RWPE2 (cell line): ENCODE measurements at regions not wholly inside any gene's neighbourhood (a gene's known extent, or its start where the extent isn't known, plus 50 kb on each side); places are given as distances from the start of the nearest gene placed in this dataset.
"Not testable (repeated sequence)": the region's sequence is repeated elsewhere in the genome, so short reads cannot be mapped to it uniquely, and the experiment has no call there.

Experiments
- ATAC-seq: fragments of 200-7000 bp; cut with Tn5 transposase; 3 replicates; pipeline ENCODE4 v1.9.1; 2021; ENCODE audit warnings: low read depth
- DNase-seq: peaks from one replicate; pipeline ENCODE4 v3.0.0-alpha.2; 2020; ENCODE audit warnings: low spot score
- H3K27ac ChIP-seq: fragments of 450-650 bp; 2 replicates; pipeline ENCODE4 v1.5.1; 2017; ENCODE audit warnings: mild to moderate bottlenecking; ENCODE audit not compliant: poor library complexity, severe bottlenecking
- H3K27me3 ChIP-seq: fragments of 250-450 bp; sonication (Bioruptor Pico); 2 replicates; pipeline ENCODE4 v1.5.1; 2021; ENCODE audit warnings: mild to moderate bottlenecking, moderate library complexity; ENCODE audit not compliant: insufficient read depth, poor library complexity, severe bottlenecking
- H3K36me3 ChIP-seq: fragments of 250-450 bp; sonication (Bioruptor Pico); 2 replicates; pipeline ENCODE4 v1.5.1; 2020; ENCODE audit warnings: low read depth, mild to moderate bottlenecking, moderate library complexity
- H3K4me1 ChIP-seq: fragments of 250-450 bp; sonication (Bioruptor Pico); 2 replicates; pipeline ENCODE4 v1.5.1; 2021; ENCODE audit warnings: mild to moderate bottlenecking, moderate library complexity; ENCODE audit not compliant: insufficient read depth, poor library complexity, severe bottlenecking
- H3K4me3 ChIP-seq: fragments of 250-450 bp; sonication (Bioruptor Pico); 2 replicates; pipeline ENCODE4 v1.5.1; 2021; ENCODE audit warnings: mild to moderate bottlenecking, moderate library complexity; ENCODE audit not compliant: severe bottlenecking
- H3K9me3 ChIP-seq: fragments of 250-450 bp; sonication (Bioruptor Pico); 2 replicates; pipeline ENCODE4 v1.5.1; 2021; ENCODE audit warnings: mild to moderate bottlenecking, moderate library complexity; ENCODE audit not compliant: severe bottlenecking
- CTCF ChIP-seq: fragments of 450-650 bp; IDR thresholded peaks from one replicate; pipeline ENCODE4 v1.5.1; 2017; ENCODE audit warnings: mild to moderate bottlenecking, moderate library complexity; ENCODE audit not compliant: poor library complexity, severe bottlenecking

GRCh38 chr21:20207335-20207734, 790.9 kb upstream of the NCAM2 start:
- H3K4me3 ChIP-seq, result no peak overlapping the region
- no peak for TF ChIP-seq CTCF
- H3K4me1 ChIP-seq, result no peaks in the 10 kb centered on the region
- DNase-seq (no peak), ATAC-seq (no peak)
- H3K27me3 ChIP-seq, result no peaks in the 10 kb centered on the region
- H3K36me3 ChIP-seq, result no peaks in the 10 kb centered on the region
- no peaks in the 10 kb centered on the region for H3K9me3 ChIP-seq
- no peak overlapping the region for H3K27ac ChIP-seq

- no peak for ATAC-seq
- Histone ChIP-seq H3K4me1 (no peaks in the 10 kb centered on the region), H3K27ac (no peak overlapping the region), H3K9me3 (no peaks in the 10 kb centered on the region), H3K36me3 (no peaks in the 10 kb centered on the region), H3K27me3 (no peaks in the 10 kb centered on the region), H3K4me3 (no peak overlapping the region)
- no peak for TF ChIP-seq CTCF
- DNase-seq, result no peak
These were observed 782.2 kb upstream of the NCAM2 start for GRCh38 chr21:20215959-20216358.

GRCh38 chr21:20220586-20220985, 777.6 kb upstream of the NCAM2 start:
- TF ChIP-seq CTCF, result no peak
- H3K4me1 ChIP-seq, result peaks cover 3% of the 10 kb centered on the region
- no peak for DNase-seq
- H3K9me3 ChIP-seq, result no peaks in the 10 kb centered on the region
- no peak for ATAC-seq
- no peaks in the 10 kb centered on the region for H3K36me3 ChIP-seq
- no peak overlapping the region for H3K4me3 ChIP-seq
- no peak overlapping the region for H3K27ac ChIP-seq
- no peaks in the 10 kb centered on the region for H3K27me3 ChIP-seq

DNA sequence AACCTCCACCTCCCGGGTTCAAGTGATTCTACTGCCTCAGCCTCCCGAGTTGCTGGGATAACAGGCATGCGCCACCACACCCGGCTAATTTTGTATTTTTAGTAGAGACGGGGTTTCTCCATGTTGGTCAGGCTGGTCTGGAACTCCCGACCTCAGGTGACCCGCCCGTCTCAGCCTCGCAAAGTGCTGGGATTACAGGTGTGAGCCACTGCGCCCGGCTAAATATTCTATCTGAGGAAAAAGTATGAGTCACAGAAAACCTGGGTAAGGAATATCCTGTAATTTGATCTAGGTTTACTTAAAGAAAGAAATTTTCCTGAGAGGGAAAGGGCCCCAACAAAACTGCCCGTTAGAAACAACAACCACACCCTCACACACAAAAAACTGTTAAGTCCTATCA, 776.2 kb upstream of the NCAM2 start:
- H3K4me3 ChIP-seq, H3K36me3 ChIP-seq, H3K9me3 ChIP-seq, DNase-seq, H3K27ac ChIP-seq, H3K27me3 ChIP-seq, H3K4me1 ChIP-seq: not testable (repeated sequence)
- ATAC-seq, result peak; percentile 81

- not testable (repeated sequence) for H3K4me3 ChIP-seq, H3K27ac ChIP-seq, H3K4me1 ChIP-seq, H3K9me3 ChIP-seq, H3K27me3 ChIP-seq, DNase-seq, ATAC-seq, H3K36me3 ChIP-seq
These were observed 761.6 kb upstream of the NCAM2 start for GRCh38 chr21:20236649-20237048.

DNA sequence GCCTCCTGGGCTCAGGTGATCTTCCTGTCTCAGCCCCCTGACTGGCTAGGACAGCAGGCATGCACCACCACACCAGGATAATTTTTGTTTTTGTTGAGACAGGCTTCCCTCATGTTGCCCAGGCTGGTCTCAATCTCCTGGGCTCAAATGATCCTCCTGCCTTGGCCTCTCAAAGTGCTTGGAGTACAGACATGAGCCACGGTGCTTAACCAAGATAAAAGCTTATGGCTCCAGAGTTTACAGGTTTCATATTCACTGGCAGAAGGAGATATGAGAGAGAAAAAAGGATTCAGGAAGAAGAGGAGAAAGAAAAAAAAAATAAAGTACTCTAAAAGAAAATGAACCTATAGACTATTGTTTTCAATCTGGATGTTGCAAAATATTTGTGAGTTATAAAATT, 748.8 kb upstream of the NCAM2 start:
- DNase-seq, result no peak
- H3K9me3 ChIP-seq, result no peaks in the 10 kb centered on the region
- no peak overlapping the region for H3K27ac ChIP-seq
- H3K4me3 ChIP-seq, result no peak overlapping the region
- no peak for ATAC-seq
- TF ChIP-seq CTCF, result no peak
- H3K4me1 ChIP-seq, result no peaks in the 10 kb centered on the region
- H3K36me3 ChIP-seq, result no peaks in the 10 kb centered on the region
- H3K27me3 ChIP-seq, result peaks cover 5% of the 10 kb centered on the region
